AG09309 (cell line): ENCODE measurements at regions not wholly inside any gene's neighbourhood (a gene's known extent, or its start where the extent isn't known, plus 50 kb on each side); places are given as distances from the start of the nearest gene placed in this dataset.
A peak's percentile ranks its signal among the peaks of the same experiment; 100 is the strongest.

ENCODE experiments used
- DNase-seq: peaks from one replicate; pipeline ENCODE4 v3.0.0-alpha.2; 2010; ENCODE audit warnings: low read depth
- H3K4me3 ChIP-seq: 2 replicates; pipeline ENCODE4 v1.5.1; 2011; ENCODE audit warnings: mild to moderate bottlenecking, low read depth, low read length, moderate library complexity; ENCODE audit not compliant: control insufficient read depth
- CTCF ChIP-seq: IDR thresholded peaks from 2 replicates; pipeline ENCODE4 v1.5.1; 2011; ENCODE audit warnings: mild to moderate bottlenecking, low read depth, low read length, inconsistent platforms; ENCODE audit not compliant: insufficient read depth, control insufficient read depth; ENCODE audit errors: missing control alignments

GRCh38 chr4:53959343-53960120, 104.9 kb downstream of the CHIC2 start:
- no peak for TF ChIP-seq CTCF
- no peak for DNase-seq
- no peak overlapping the region for H3K4me3 ChIP-seq

GRCh38 chr4:53956454-53956853, 108.0 kb downstream of the CHIC2 start:
- DNase-seq = no peak
- no peak overlapping the region for H3K4me3 ChIP-seq
- no peak for TF ChIP-seq CTCF

- H3K4me3 ChIP-seq = no peak overlapping the region
These were observed 108.4 kb downstream of the CHIC2 start for GRCh38 chr4:53956053-53956452.

GRCh38 chr4:53951414-53951813, 113.0 kb downstream of the CHIC2 start:
- DNase-seq = no peak
- H3K4me3 ChIP-seq = no peak overlapping the region
- no peak for TF ChIP-seq CTCF

More at GRCh38 chr4:53956053-53956452, 108.4 kb downstream of the CHIC2 start:
- DNase-seq = no peak
- no peak for TF ChIP-seq CTCF

GRCh38 chr4:53943345-53944085, 120.9 kb downstream of the CHIC2 start:
- TF ChIP-seq CTCF = no peak
- DNase-seq = peak; percentile 57
- H3K4me3 ChIP-seq = no peak overlapping the region

- no peak overlapping the region for H3K4me3 ChIP-seq
- no peak for DNase-seq
- TF ChIP-seq CTCF = no peak
These were observed 121.7 kb downstream of the CHIC2 start for GRCh38 chr4:53942712-53943111.
